ENCODE measurements at regions not wholly inside any gene's neighbourhood (a gene's known extent, or its start where the extent isn't known, plus 50 kb on each side); places are given as distances from the start of the nearest gene placed in this dataset.
"Not testable (repeated sequence)": the region's sequence is repeated elsewhere in the genome, so short reads cannot be mapped to it uniquely, and the experiment has no call there.

- H3K4me1 ChIP-seq (replicated peaks in 1 of 2), result no peaks in the 10 kb centered on the region
- in situ Hi-C loops (cut with MboI; ENCODE audit: low pct_unique_long_range_greater_than_20kb in 2 of 9, low sequenced_read_pairs in 9 of 9, unreplicated experiment in 9 of 9), result loop anchor here in 1 of 9 experiments (25.0 kb wide), 1 partner anchor 104 kb away; no protein-coding TSS in a partner anchor
- no peak for ATAC-seq (replicated peaks in 6 of 8)
- H3K4me3 ChIP-seq, result no peak overlapping the region
- H3K27ac ChIP-seq, result no peak overlapping the region
- WGBS, 10 experiments, result 21 to 100% (median 93%) methylated on average over 1 to 7 of the region's 7 CpGs
These were observed 104.2 kb upstream of the AMN1 start for GRCh38 chr12:31832740-31833729.

GRCh38 chr12:31828071-31828470 is 99.2 kb upstream of the AMN1 start:
- 20 to 88% (median 73%) methylated on average over 1 to 2 of the region's 2 CpGs; no CpG with 5 or more reads in 3 of the 10 experiments for WGBS, 10 experiments
- peak in 1 of 8 experiments; percentile 52 for ATAC-seq (replicated peaks in 6 of 8)
- Histone ChIP-seq H3K4me1 (replicated peaks in 1 of 2) (no peaks in the 10 kb centered on the region), H3K27ac (no peak overlapping the region), H3K4me3 (no peak overlapping the region)
- in situ Hi-C loops (cut with MboI; ENCODE audit: low pct_unique_long_range_greater_than_20kb in 2 of 9, low sequenced_read_pairs in 9 of 9, unreplicated experiment in 9 of 9), result loop anchor here in 1 of 9 experiments (25.0 kb wide), 1 partner anchor 109 kb away; no protein-coding TSS in a partner anchor

- ATAC-seq (replicated peaks in 6 of 8), result no peak
- in situ Hi-C loops (cut with MboI; ENCODE audit: low pct_unique_long_range_greater_than_20kb in 2 of 9, low sequenced_read_pairs in 9 of 9, unreplicated experiment in 9 of 9), result no loop called here
- Histone ChIP-seq H3K4me1 (replicated peaks in 1 of 2) (no peaks in the 10 kb centered on the region), H3K4me3 (no peak overlapping the region), H3K27ac (no peak overlapping the region)
These were observed 93.9 kb upstream of the AMN1 start for GRCh38 chr12:31822761-31823160.

- ATAC-seq (replicated peaks in 6 of 8), result no peak
- in situ Hi-C loops (cut with MboI; ENCODE audit: low pct_unique_long_range_greater_than_20kb in 2 of 9, low sequenced_read_pairs in 9 of 9, unreplicated experiment in 9 of 9), result no loop called here
- WGBS, 10 experiments, result 31 to 100% (median 81%) methylated on average over 1 to 3 of the region's 3 CpGs; no CpG with 5 or more reads in 1 of the 10 experiments
These were observed 92.7 kb upstream of the AMN1 start for GRCh38 chr12:31821484-31821883.

GRCh38 chr12:31820832-31821231 is 92.0 kb upstream of the AMN1 start:
- WGBS, 10 experiments, result 28 to 93% (median 71%) methylated on average over 1 to 7 of the region's 7 CpGs; no CpG with 5 or more reads in 1 of the 10 experiments
- Histone ChIP-seq H3K27ac (no peak overlapping the region), H3K4me1 (replicated peaks in 1 of 2) (no peaks in the 10 kb centered on the region), H3K4me3 (no peak overlapping the region)
- no peak for ATAC-seq (replicated peaks in 6 of 8)
- in situ Hi-C loops (cut with MboI; ENCODE audit: low pct_unique_long_range_greater_than_20kb in 2 of 9, low sequenced_read_pairs in 9 of 9, unreplicated experiment in 9 of 9), result no loop called here

More at GRCh38 chr12:31821484-31821883, 92.7 kb upstream of the AMN1 start:
- Histone ChIP-seq H3K4me3 (no peak overlapping the region), H3K27ac (no peak overlapping the region), H3K4me1 (replicated peaks in 1 of 2) (no peaks in the 10 kb centered on the region)

- WGBS, 10 experiments, result 59 to 100% (median 94%) methylated on average over 2 of the region's 2 CpGs; no CpG with 5 or more reads in 2 of the 10 experiments
- H3K4me3 ChIP-seq, result no peak overlapping the region
- in situ Hi-C loops (cut with MboI; ENCODE audit: low pct_unique_long_range_greater_than_20kb in 2 of 9, low sequenced_read_pairs in 9 of 9, unreplicated experiment in 9 of 9), result no loop called here
- no peak for ATAC-seq (replicated peaks in 6 of 8)
- no peaks in the 10 kb centered on the region for H3K4me1 ChIP-seq (replicated peaks in 1 of 2)
- H3K27ac ChIP-seq, result no peak overlapping the region
These were observed 90.6 kb upstream of the AMN1 start for GRCh38 chr12:31819427-31819826.

- Histone ChIP-seq H3K27ac (no peak overlapping the region), H3K4me3 (no peak overlapping the region), H3K4me1 (replicated peaks in 1 of 2) (no peaks in the 10 kb centered on the region)
- in situ Hi-C loops (cut with MboI; ENCODE audit: low pct_unique_long_range_greater_than_20kb in 2 of 9, low sequenced_read_pairs in 9 of 9, unreplicated experiment in 9 of 9), result no loop called here
- 0 to 85% (median 64%) methylated on average over 1 to 2 of the region's 2 CpGs; no CpG with 5 or more reads in 4 of the 10 experiments for WGBS, 10 experiments
- ATAC-seq (replicated peaks in 6 of 8), result no peak
These were observed 89.9 kb upstream of the AMN1 start for GRCh38 chr12:31818623-31819268.

- no peak overlapping the region for H3K4me3 ChIP-seq
- 32 to 100% (median 67%) methylated on average over 1 to 4 of the region's 5 CpGs for WGBS, 10 experiments
- in situ Hi-C loops (cut with MboI; ENCODE audit: low pct_unique_long_range_greater_than_20kb in 2 of 9, low sequenced_read_pairs in 9 of 9, unreplicated experiment in 9 of 9), result no loop called here
- no peak for ATAC-seq (replicated peaks in 6 of 8)
- no peaks in the 10 kb centered on the region for H3K4me1 ChIP-seq (replicated peaks in 1 of 2)
- H3K27ac ChIP-seq, result no peak overlapping the region
These were observed 88.3 kb upstream of the AMN1 start for GRCh38 chr12:31817120-31817519.

- in situ Hi-C loops (cut with MboI; ENCODE audit: low pct_unique_long_range_greater_than_20kb in 2 of 9, low sequenced_read_pairs in 9 of 9, unreplicated experiment in 9 of 9), result no loop called here
- no peak for ATAC-seq (replicated peaks in 6 of 8)
- 0 to 100% (median 79%) methylated on average over 1 of the region's 1 CpG; no CpG with 5 or more reads in 4 of the 10 experiments for WGBS, 10 experiments
- Histone ChIP-seq H3K4me1 (replicated peaks in 1 of 2) (no peaks in the 10 kb centered on the region), H3K4me3 (no peak overlapping the region), H3K27ac (no peak overlapping the region)
These were observed 86.3 kb upstream of the AMN1 start for GRCh38 chr12:31815096-31815495.

GRCh38 chr12:31813305-31813704 is 84.5 kb upstream of the AMN1 start:
- Histone ChIP-seq H3K27ac (no peak overlapping the region), H3K4me3 (no peak overlapping the region), H3K4me1 (replicated peaks in 1 of 2) (no peaks in the 10 kb centered on the region)
- in situ Hi-C loops (cut with MboI; ENCODE audit: low pct_unique_long_range_greater_than_20kb in 2 of 9, low sequenced_read_pairs in 9 of 9, unreplicated experiment in 9 of 9), result no loop called here
- 0 to 50% (median 38%) methylated on average over 1 of the region's 1 CpG; no CpG with 5 or more reads in 4 of the 10 experiments for WGBS, 10 experiments
- peak in 2 of 8 experiments; percentile 45 to 64 for ATAC-seq (replicated peaks in 6 of 8)

- Histone ChIP-seq H3K4me3 (no peak overlapping the region), H3K27ac (no peak overlapping the region), H3K4me1 (replicated peaks in 1 of 2) (peaks cover 5% of the 10 kb centered on the region in 2 donors)
- in situ Hi-C loops (cut with MboI; ENCODE audit: low pct_unique_long_range_greater_than_20kb in 2 of 9, low sequenced_read_pairs in 9 of 9, unreplicated experiment in 9 of 9), result no loop called here
- ATAC-seq (replicated peaks in 6 of 8), result no peak
- WGBS, 10 experiments, result 30 to 100% (median 73%) methylated on average over 1 of the region's 1 CpG; no CpG with 5 or more reads in 4 of the 10 experiments
These were observed 78.9 kb upstream of the AMN1 start for GRCh38 chr12:31807773-31808097.

GRCh38 chr12:31807081-31807772 is 78.4 kb upstream of the AMN1 start:
- H3K4me3 ChIP-seq; ATAC-seq (replicated peaks in 6 of 8); in situ Hi-C loops (cut with MboI; ENCODE audit: low pct_unique_long_range_greater_than_20kb in 2 of 9, low sequenced_read_pairs in 9 of 9, unreplicated experiment in 9 of 9); H3K4me1 ChIP-seq (replicated peaks in 1 of 2); H3K27ac ChIP-seq: not testable (repeated sequence)
- 38 to 100% (median 81%) methylated on average over 1 to 10 of the region's 12 CpGs for WGBS, 10 experiments

- H3K4me3 ChIP-seq; H3K27ac ChIP-seq; ATAC-seq (replicated peaks in 6 of 8); in situ Hi-C loops (cut with MboI; ENCODE audit: low pct_unique_long_range_greater_than_20kb in 2 of 9, low sequenced_read_pairs in 9 of 9, unreplicated experiment in 9 of 9); H3K4me1 ChIP-seq (replicated peaks in 1 of 2): not testable (repeated sequence)
- no CpG with 5 or more reads among the region's 24 CpGs for WGBS, 10 experiments
These were observed 76.9 kb upstream of the AMN1 start for GRCh38 chr12:31805681-31806080.

Measured in motor neuron (in vitro differentiated cells).